Subcutaneous abdominal adipose tissue (tissue), 5 donors: ENCODE measurements at regions not wholly inside any gene's neighbourhood (a gene's known extent, or its start where the extent isn't known, plus 50 kb on each side); places are given as distances from the start of the nearest gene placed in this dataset.

Experiments used
- H3K27ac ChIP-seq: one replicate; pipeline ENCODE4 v1.7.0; 2013; ENCODE audit warnings: low read depth, mild to moderate bottlenecking, inconsistent platforms, low read length, moderate library complexity
- H3K27me3 ChIP-seq, 5 donors: one replicate each; pipeline ENCODE4 v1.7.0; 2013; ENCODE audit warnings: low read length in 5 of 5, inconsistent platforms in 1 of 5; ENCODE audit not compliant: control insufficient read depth in 5 of 5, insufficient read depth in 4 of 5
- H3K36me3 ChIP-seq, 5 donors: one replicate each; pipeline ENCODE4 v1.7.0; 2013; ENCODE audit warnings: low read length in 5 of 5; ENCODE audit not compliant: control insufficient read depth in 5 of 5, insufficient read depth in 5 of 5
- H3K4me1 ChIP-seq, 5 donors: one replicate each; pipeline ENCODE4 v1.7.0; 2013; ENCODE audit warnings: low read length in 5 of 5, mild to moderate bottlenecking in 3 of 5, moderate library complexity in 1 of 5; ENCODE audit not compliant: control insufficient read depth in 5 of 5, insufficient read depth in 5 of 5
- H3K4me3 ChIP-seq, 5 donors: one replicate each; pipeline ENCODE4 v1.7.0; 2013; ENCODE audit warnings: low read length in 5 of 5, low read depth in 1 of 5
- H3K9ac ChIP-seq, 5 donors: one replicate each; pipeline ENCODE4 v1.7.0; 2013; ENCODE audit warnings: low read length in 5 of 5, mild to moderate bottlenecking in 4 of 5, moderate library complexity in 3 of 5
- H3K9me3 ChIP-seq, 5 donors: one replicate each; pipeline ENCODE4 v1.7.0; 2013; ENCODE audit warnings: low read length in 5 of 5; ENCODE audit not compliant: control insufficient read depth in 5 of 5
- donor health status: healthy.
- donor health status: healthy.
- donor health status: healthy.
- donor health status: healthy.
- donor health status: healthy.

DNA sequence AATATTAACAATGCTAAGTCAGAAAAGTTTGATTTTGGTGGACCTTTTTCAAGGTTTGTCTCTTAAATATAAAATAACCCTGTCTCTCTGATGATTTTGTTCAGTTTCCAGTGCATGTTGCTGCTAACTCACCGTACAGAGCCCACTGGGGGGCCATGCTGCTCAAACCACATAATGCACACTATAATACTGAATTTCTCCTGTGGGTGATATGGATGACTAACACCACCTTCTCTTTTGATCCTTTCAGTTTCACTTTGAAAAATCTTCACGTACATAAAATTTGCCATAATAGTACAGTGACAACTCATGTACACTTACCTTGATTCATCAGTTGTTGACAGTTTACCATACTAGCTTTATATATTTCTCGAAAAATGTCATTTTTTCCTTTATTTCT lies 506.6 kb upstream of the MAN1A1 start:
- Histone ChIP-seq H3K9me3 (no peaks in the 10 kb centered on the region), H3K9ac (no peak overlapping the region), H3K27ac (no peak overlapping the region), H3K4me1 (peaks cover 0 to 2% (median 0%) of the 10 kb centered on the region in 5 donors), H3K36me3 (no peaks in the 10 kb centered on the region), H3K27me3 (no peaks in the 10 kb centered on the region), H3K4me3 (peak overlapping the region in 1 of 5 donors; percentile 4)

DNA sequence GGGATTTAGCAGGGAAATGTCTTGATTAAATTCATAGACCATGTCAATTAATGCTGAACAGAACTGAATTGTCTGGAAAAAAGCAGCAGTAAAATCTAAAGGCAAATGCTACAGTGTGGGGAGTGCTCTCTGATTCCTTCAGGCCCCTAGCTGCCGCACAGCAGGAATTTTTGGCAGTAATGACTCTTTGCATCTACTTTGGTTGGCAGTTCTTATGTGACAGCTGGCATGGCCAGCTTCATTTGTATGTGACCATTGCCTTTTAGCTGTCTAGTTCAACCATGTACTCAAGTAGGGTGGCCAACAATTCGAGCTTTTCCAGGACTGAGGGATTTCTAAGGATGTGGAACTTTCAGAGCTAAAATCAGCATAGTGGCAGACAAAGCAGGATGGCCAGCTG lies 499.1 kb upstream of the MAN1A1 start:
- H3K27ac ChIP-seq: no peak overlapping the region
- no peaks in the 10 kb centered on the region for H3K36me3 ChIP-seq
- H3K9me3 ChIP-seq: no peaks in the 10 kb centered on the region
- H3K4me1 ChIP-seq: no peaks in the 10 kb centered on the region
- no peaks in the 10 kb centered on the region for H3K27me3 ChIP-seq
- no peak overlapping the region for H3K9ac ChIP-seq
- no peak overlapping the region for H3K4me3 ChIP-seq

DNA sequence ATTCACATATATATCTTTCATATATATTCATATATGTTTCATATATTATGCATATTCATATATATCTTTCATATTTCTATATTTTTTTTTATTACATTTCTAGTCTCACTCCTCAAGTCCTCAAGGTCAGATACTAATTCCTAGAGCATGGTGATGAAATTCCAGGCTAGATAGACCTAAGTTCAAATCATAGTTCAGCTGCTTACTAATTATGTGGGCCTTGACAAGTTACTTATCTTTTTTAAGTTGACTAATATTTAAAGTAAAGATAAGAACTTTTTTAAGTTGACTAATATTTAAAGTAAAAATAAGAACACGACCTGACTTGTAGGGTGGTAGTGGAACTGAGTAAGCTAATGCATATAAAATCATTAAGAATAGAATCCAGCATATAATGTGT lies 495.6 kb upstream of the MAN1A1 start:
- Histone ChIP-seq H3K27me3 (no peaks in the 10 kb centered on the region), H3K27ac (no peak overlapping the region), H3K4me1 (no peaks in the 10 kb centered on the region), H3K9me3 (peaks cover 0 to 6% (median 0%) of the 10 kb centered on the region in 5 donors), H3K9ac (no peak overlapping the region), H3K4me3 (no peak overlapping the region), H3K36me3 (peaks cover 0 to 4% (median 0%) of the 10 kb centered on the region in 5 donors)

DNA sequence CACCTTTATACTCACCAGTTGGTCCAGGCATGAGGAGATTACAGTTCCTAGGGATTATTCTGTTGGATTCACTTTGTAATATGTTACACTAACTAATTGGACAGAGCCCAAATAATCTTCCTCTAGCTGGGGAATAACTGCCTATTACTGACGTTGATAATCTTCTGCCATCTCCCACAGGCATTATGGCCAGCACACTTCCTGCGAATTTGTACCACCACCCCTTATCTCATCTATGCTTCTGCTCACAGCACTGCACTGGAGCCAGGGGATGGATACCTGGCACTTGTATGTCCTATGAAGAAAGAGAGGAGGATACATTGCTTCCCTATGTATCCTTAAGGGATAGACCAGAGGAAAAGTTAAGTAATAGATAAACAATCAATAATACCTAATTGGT lies 494.8 kb upstream of the MAN1A1 start:
- peaks cover 0 to 5% (median 0%) of the 10 kb centered on the region in 5 donors for H3K36me3 ChIP-seq
- H3K4me3 ChIP-seq: no peak overlapping the region
- H3K27me3 ChIP-seq: no peaks in the 10 kb centered on the region
- H3K4me1 ChIP-seq: no peaks in the 10 kb centered on the region
- H3K9me3 ChIP-seq: peaks cover 0 to 6% (median 0%) of the 10 kb centered on the region in 5 donors
- no peak overlapping the region for H3K9ac ChIP-seq
- no peak overlapping the region for H3K27ac ChIP-seq

DNA sequence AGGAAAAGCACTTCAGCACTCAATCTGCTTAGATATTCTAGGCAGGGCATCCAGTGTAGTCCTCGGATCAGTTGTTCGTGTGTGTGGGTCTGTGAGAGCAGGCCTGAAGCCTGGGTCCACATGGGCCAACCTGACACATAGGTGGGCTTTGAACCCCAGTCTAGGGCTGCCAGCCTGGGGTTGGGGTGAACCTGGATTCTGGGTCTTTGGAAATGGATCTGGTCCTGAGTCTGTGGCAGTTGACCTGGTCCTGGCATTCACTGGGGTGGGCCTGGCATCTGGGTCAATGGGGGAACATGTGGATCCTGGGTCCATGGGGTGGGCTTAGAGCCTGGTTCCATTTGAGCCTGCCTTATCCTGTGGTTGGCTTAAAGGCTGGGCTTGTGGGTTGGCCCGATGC lies 492.6 kb upstream of the MAN1A1 start:
- peaks cover 0 to 5% (median 0%) of the 10 kb centered on the region in 5 donors for H3K36me3 ChIP-seq
- H3K9me3 ChIP-seq: peaks cover 0 to 6% (median 0%) of the 10 kb centered on the region in 5 donors
- H3K4me3 ChIP-seq: no peak overlapping the region
- no peak overlapping the region for H3K27ac ChIP-seq
- H3K9ac ChIP-seq: no peak overlapping the region
- H3K4me1 ChIP-seq: no peaks in the 10 kb centered on the region
- no peaks in the 10 kb centered on the region for H3K27me3 ChIP-seq

DNA sequence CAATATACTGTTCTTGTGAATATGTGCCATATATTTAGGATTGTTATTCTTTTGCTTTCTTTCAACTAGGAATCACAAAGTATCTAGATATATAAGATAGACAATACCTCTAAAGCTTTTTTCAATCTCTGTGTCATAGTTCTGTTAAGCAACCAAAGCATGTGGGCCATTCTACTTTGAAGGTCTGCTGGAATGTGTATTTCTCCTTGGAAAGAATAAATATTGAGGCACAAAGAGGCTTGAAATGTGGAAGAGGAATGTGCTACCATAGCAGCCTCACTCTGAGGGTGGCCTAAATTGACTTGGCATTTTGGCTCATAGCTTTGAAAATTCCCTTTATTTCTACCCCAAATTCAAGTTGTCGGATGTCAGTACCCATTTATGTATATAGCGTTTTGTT lies 488.5 kb upstream of the MAN1A1 start:
- peaks cover 0 to 6% (median 0%) of the 10 kb centered on the region in 5 donors for H3K9me3 ChIP-seq
- H3K9ac ChIP-seq: no peak overlapping the region
- no peak overlapping the region for H3K27ac ChIP-seq
- no peaks in the 10 kb centered on the region for H3K27me3 ChIP-seq
- no peaks in the 10 kb centered on the region for H3K4me1 ChIP-seq
- H3K4me3 ChIP-seq: no peak overlapping the region
- H3K36me3 ChIP-seq: peaks cover 0 to 5% (median 0%) of the 10 kb centered on the region in 5 donors

DNA sequence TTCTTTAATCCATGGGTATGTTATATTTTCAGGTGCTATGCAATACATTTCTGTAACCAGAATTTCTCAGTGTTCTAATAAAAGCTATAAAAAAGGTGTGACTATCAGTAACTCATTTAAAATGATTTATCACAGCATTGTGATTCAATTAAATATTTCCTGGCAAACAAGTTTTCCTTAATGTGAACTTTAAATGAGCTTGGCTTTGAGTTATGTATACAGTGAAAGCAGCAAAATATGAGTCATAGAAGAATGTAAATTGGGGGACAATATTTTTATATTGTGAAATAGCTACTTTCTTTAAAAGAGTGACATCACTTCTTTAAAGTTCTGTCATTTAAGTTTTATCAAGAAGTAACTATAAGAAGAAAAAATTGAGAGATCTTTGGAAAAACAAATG lies 484.9 kb upstream of the MAN1A1 start:
- Histone ChIP-seq H3K4me1 (peaks cover 4 to 16% (median 14%) of the 10 kb centered on the region in 5 donors), H3K9me3 (no peaks in the 10 kb centered on the region), H3K27ac (no peak overlapping the region), H3K9ac (no peak overlapping the region), H3K4me3 (no peak overlapping the region), H3K27me3 (no peaks in the 10 kb centered on the region), H3K36me3 (no peaks in the 10 kb centered on the region)

DNA sequence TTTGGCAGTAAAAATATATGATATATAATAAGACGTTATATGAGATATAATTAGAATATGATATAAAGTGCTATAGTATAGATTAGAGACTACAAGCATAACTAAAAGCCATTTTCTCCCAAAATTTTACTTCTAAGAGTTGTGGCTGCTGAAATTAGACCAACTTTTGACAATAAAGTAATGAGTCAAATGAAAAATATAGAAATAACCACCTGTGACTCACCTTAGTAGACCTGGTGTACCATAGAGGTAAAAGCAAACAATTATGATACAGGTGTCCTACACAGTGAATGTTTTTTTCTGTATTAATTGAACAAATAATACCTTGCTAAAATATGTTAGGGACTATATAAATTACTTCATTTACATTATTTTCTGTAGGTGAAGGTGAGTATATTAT lies 482.9 kb upstream of the MAN1A1 start:
- no peak overlapping the region for H3K4me3 ChIP-seq
- no peak overlapping the region for H3K27ac ChIP-seq
- H3K36me3 ChIP-seq: no peaks in the 10 kb centered on the region
- peaks cover 4 to 16% (median 14%) of the 10 kb centered on the region in 5 donors for H3K4me1 ChIP-seq
- H3K9me3 ChIP-seq: peaks cover 0 to 4% (median 0%) of the 10 kb centered on the region in 5 donors
- H3K9ac ChIP-seq: no peak overlapping the region
- H3K27me3 ChIP-seq: no peaks in the 10 kb centered on the region

DNA sequence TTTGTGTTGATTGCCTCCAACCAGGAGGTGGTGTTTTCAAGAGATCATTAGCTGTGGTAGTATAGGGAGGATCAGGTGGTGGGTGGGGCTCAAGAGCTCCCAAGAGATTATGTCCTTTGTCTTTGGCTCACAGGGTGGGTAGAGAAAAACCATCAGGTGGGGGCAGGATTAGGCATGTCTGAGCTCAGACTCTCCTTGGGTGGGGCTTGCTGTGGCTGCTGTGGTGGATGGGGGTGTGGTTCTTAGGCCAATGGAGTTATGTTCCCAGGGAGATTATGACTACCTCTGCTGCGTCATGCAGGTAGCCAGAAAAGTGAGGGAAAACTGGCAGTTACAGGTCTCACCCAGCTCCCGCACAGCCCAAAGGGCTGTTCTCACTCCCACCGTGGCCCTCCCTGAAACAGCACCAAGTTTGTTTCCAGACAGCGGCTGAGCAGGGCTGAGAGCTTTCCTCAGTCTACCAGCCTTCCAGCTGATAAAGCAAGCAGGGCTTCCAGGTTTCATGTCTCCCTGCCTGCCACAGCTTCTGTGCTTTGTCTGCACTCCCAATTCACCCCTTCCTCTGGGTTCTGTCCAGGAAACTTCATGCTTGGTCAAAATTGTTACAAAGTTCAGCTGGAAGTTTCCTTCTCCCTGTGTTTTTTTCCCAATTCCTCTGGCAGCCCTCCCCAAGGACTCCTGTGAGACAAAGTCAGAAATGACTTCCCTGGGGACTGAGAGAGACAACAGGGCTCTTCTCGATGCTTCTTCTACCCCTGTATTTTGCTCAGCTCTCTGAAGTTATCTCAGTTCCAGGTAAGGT lies 481.1 kb upstream of the MAN1A1 start:
- Histone ChIP-seq H3K9ac (no peak overlapping the region), H3K9me3 (peaks cover 0 to 4% (median 0%) of the 10 kb centered on the region in 5 donors), H3K4me1 (peaks cover 4 to 16% (median 14%) of the 10 kb centered on the region in 5 donors), H3K27ac (no peak overlapping the region), H3K4me3 (peak overlapping the region in 1 of 5 donors; percentile 42), H3K27me3 (no peaks in the 10 kb centered on the region), H3K36me3 (no peaks in the 10 kb centered on the region)

DNA sequence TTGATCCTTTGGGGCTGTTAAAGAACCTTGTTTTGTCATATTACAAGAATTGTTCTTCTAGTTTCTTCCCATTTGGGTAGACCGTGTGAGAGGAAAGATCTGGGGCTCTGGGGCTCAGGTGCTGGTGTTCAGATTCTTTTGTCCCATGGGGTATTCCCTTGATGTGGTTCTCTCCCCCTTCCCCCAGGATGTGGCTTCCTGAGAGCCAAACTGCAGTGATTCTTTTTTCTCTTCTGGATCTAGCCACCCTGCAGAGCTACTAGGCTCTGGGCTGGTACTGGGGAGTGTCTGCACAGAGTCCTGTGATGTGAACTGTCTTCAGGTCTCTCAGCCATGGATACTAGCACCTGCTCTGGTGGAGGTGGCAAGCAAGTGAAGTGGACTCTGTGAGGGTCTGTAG lies 480.5 kb upstream of the MAN1A1 start:
- no peak overlapping the region for H3K27ac ChIP-seq
- no peak overlapping the region for H3K9ac ChIP-seq

More for the DNA sequence above, 480.5 kb upstream of the MAN1A1 start:
- Histone ChIP-seq H3K27me3 (no peaks in the 10 kb centered on the region), H3K9me3 (peaks cover 0 to 4% (median 0%) of the 10 kb centered on the region in 5 donors), H3K36me3 (no peaks in the 10 kb centered on the region), H3K4me1 (peaks cover 4 to 16% (median 14%) of the 10 kb centered on the region in 5 donors), H3K4me3 (no peak overlapping the region)
